Omental fat pad (tissue), 3 donors: ENCODE measurements at regions not wholly inside any gene's neighbourhood (a gene's known extent, or its start where the extent isn't known, plus 50 kb on each side); places are given as distances from the start of the nearest gene placed in this dataset.

Experiments
- ATAC-seq: fragments of 150-250 bp; one replicate; pipeline ENCODE4 v1.9.1; 2016; ENCODE audit warnings: mild to moderate bottlenecking, moderate library complexity; ENCODE audit not compliant: low FRiP score
- DNase-seq: peaks from one replicate; pipeline ENCODE4 v3.0.0-alpha.2; 2019; ENCODE audit warnings: low spot score
- CTCF ChIP-seq, 3 donors: fragments of 450-650 bp; IDR thresholded peaks; one replicate each; pipeline ENCODE4 v1.5.1; 2016 to 2017; ENCODE audit warnings: antibody characterized with exemption in 3 of 3, mild to moderate bottlenecking in 3 of 3, moderate library complexity in 2 of 3

GRCh38 chr2:489084-489483 lies 188.1 kb downstream of the TMEM18 start:
- DNase-seq (no peak), ATAC-seq (no peak)
- TF ChIP-seq CTCF (IDR thresholded peaks at IDR 0.05), result no peak

- no peak for TF ChIP-seq CTCF (IDR thresholded peaks at IDR 0.05)
- DNase-seq (no peak), ATAC-seq (no peak)
These were observed 189.8 kb downstream of the TMEM18 start for GRCh38 chr2:487186-488079.

GRCh38 chr2:486371-486770 lies 190.8 kb downstream of the TMEM18 start:
- DNase-seq (no peak), ATAC-seq (no peak)
- TF ChIP-seq CTCF (IDR thresholded peaks at IDR 0.05), result no peak

- ATAC-seq (no peak), DNase-seq (no peak)
- TF ChIP-seq CTCF (IDR thresholded peaks at IDR 0.05), result no peak
These were observed 193.5 kb upstream of the ALKAL2 start for GRCh38 chr2:481388-481787.

- TF ChIP-seq CTCF (IDR thresholded peaks at IDR 0.05), result no peak
- ATAC-seq (no peak), DNase-seq (no peak)
These were observed 191.7 kb upstream of the ALKAL2 start for GRCh38 chr2:479490-480176.

GRCh38 chr2:479031-479430 lies 191.1 kb upstream of the ALKAL2 start:
- no peak for DNase-seq
- ATAC-seq, result no peak
- no peak for TF ChIP-seq CTCF (IDR thresholded peaks at IDR 0.05)
